GM04504 (cell line): ENCODE measurements at regions not wholly inside any gene's neighbourhood (a gene's known extent, or its start where the extent isn't known, plus 50 kb on each side); places are given as distances from the start of the nearest gene placed in this dataset.
"Not testable (repeated sequence)": the region's sequence is repeated elsewhere in the genome, so short reads cannot be mapped to it uniquely, and the experiment has no call there.

Experiments
- DNase-seq: peaks from one replicate; pipeline ENCODE4 v3.0.0-alpha.2; 2012; ENCODE audit warnings: low read depth

- no peak for DNase-seq
Measured at GRCh38 chr1:100597061-100597741, 59.3 kb downstream of the GPR88 start.

GRCh38 chr1:100597784-100598183 is 59.8 kb downstream of the GPR88 start:
- no peak for DNase-seq

- DNase-seq = not testable (repeated sequence)
Measured at GRCh38 chr1:100600377-100600776, 62.4 kb downstream of the GPR88 start.

- not testable (repeated sequence) for DNase-seq
Measured at GRCh38 chr1:100602028-100602427, 64.1 kb downstream of the GPR88 start.

- no peak for DNase-seq
Measured at GRCh38 chr1:100604372-100604771, 66.4 kb downstream of the GPR88 start.

- DNase-seq = no peak
Measured at GRCh38 chr1:100606438-100606837, 68.5 kb downstream of the GPR88 start.

- no peak for DNase-seq
Measured at GRCh38 chr1:100607628-100608240, 69.8 kb downstream of the GPR88 start.

- no peak for DNase-seq
Measured at GRCh38 chr1:100609849-100610248, 71.9 kb downstream of the GPR88 start.

GRCh38 chr1:100611086-100611485 is 73.1 kb downstream of the GPR88 start:
- DNase-seq = no peak

GRCh38 chr1:100612540-100612939 is 74.6 kb downstream of the GPR88 start:
- DNase-seq = no peak

GRCh38 chr1:100613817-100614559 is 76.0 kb downstream of the GPR88 start:
- no peak for DNase-seq

- no peak for DNase-seq
Measured at GRCh38 chr1:100614570-100614969, 76.6 kb downstream of the GPR88 start.

- DNase-seq = no peak
Measured at GRCh38 chr1:100615686-100616085, 77.7 kb downstream of the GPR88 start.

GRCh38 chr1:100616121-100616621 is 78.2 kb downstream of the GPR88 start:
- no peak for DNase-seq

- DNase-seq = peak; percentile 98
Measured at GRCh38 chr1:100622037-100622436, 84.1 kb downstream of the GPR88 start.

GRCh38 chr1:100622506-100622905 is 84.6 kb downstream of the GPR88 start:
- no peak for DNase-seq

GRCh38 chr1:100622966-100623762 is 85.2 kb downstream of the GPR88 start:
- DNase-seq = no peak

- no peak for DNase-seq
Measured at GRCh38 chr1:100624886-100625610, 87.1 kb downstream of the GPR88 start.

- no peak for DNase-seq
Measured at GRCh38 chr1:100626397-100626796, 88.5 kb downstream of the GPR88 start.

GRCh38 chr1:100627054-100627716 is 89.2 kb downstream of the GPR88 start:
- DNase-seq = peak; percentile 61

- no peak for DNase-seq
Measured at GRCh38 chr1:100627936-100628335, 90.0 kb downstream of the GPR88 start.
